Right kidney (tissue), 1 donor: ENCODE measurements at regions not wholly inside any gene's neighbourhood (a gene's known extent, or its start where the extent isn't known, plus 50 kb on each side); places are given as distances from the start of the nearest gene placed in this dataset.

ENCODE experiments used
- DNase-seq: peaks from one replicate; pipeline ENCODE4 v3.0.0-alpha.2; 2016

DNA sequence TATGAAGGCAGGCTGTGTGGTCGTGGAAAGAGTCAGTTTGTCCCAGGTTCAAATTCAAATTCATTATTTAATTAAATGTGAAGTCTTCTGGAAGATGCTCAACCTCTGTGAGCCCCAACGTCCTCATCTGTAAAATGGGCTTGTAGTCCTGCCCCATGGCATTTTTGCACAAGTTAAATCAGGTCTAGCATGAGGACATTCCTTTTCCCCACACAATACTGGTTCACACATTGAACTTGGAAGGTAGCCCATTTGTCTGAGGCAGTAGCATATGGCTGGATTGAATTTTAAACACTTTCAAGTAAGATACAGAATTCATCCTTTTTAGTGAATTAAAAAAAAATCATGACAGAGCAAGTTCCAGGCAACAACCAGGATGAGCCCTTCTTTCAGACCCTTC is 665.4 kb upstream of the HS6ST1 start:
- no peak for DNase-seq

DNA sequence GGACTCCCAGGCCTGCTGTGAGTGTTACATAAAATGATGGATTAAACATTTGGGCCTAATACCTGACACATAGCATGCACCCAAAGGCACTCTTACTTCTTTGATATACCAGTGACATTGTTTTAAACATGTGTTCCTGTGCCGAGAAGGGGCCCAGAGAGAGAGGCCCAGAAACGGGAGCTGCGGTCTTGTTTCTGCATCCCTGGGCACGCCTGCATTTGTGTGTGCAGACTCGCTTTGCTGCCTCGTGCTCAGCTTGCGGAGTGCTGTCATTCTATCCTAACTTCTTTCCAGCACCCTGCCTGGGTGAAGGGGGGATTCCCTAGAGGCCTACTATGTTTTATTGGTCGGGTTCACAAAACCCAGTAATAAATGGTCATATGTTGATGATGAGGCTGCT is 666.2 kb upstream of the HS6ST1 start:
- no peak for DNase-seq

DNA sequence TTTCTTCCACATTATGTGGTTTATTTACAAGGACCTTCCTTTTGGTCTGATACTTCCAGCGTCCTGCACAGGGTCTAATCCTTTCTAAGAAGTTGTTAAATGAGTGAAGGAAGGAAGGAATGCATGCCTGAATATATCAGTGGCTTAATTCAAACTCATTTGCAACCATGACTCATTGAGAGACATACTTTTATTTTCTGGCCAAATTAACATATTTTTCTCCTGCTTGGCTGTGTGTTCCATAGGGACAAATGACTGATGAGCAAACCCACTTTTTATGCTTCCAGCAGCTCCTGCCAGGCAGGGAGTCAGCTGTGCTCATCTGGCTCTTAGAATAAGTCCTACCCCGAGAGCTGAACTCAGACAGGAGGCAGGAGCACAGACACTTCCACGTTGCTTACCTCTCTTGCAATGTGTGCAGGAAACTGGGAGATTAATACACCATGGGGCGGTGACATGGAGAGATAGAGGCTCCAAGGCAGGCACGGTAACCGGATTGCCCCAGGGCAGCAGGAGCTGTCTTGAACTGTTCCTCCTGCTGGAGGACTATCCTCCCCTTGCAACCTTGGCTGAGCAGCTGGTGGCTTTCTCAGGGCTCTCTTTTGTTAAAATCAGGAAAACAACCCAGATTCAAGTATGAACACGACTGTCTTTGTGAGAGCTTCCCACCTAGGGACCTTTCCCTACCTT is 667.5 kb upstream of the HS6ST1 start:
- no peak for DNase-seq

DNA sequence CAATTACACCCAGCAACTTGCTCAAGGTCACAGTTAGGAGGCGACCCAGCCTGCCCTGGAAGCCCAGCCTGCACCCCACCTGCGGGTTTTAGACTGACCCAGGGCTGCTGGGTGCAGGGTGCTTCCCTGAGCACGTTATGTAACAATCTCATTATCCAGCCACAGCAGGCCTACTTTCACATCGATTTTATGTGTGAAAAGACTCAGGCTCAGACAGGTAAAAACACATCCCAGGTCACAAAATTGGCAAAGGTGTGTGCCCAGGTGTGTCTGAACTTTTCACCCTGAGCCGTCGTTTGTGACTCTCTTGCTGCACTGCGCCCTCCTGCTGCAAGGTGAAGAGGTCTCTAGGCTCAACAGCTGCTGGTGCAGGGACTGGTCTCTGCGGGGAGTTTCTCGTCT is 668.2 kb upstream of the HS6ST1 start:
- no peak for DNase-seq

DNA sequence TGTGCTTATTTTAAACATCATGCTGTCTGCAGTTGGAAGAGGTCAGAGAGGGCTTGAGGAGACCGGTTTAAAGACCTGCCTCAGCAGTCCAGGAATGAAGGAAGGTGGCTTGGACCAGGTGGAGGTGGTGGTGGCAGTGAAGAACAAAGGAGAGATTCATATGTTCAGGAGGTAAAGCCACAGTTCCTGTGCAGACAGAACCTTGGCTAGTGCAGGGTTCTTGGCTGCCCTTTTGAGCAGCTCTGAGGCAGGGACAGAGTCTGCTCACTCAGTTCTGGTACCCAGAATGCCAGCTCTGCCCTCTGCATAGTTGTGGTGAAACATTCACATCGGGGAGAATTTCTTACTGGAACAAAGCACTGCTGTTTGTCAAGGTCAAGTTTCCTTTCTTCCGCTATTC is 669.7 kb upstream of the HS6ST1 start:
- DNase-seq: no peak

DNA sequence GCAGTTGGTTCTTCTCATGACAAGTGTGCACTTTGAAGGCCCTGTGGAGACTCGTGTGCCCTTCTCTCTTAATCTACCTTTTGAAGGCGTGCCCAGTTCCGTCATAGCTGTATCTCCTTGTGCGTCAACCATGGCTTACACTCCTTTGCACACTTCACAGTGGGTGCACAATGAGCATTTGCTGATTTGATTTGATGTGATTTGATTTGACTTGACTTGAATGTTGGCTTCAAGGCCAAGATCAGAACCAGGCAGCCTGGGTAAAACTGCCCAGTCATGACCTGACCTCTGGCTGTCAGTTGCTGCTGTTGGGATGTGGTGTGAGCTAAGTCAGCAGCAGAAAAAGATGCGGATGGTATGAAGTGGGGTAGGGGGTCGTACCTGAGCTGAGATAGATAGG is 670.3 kb upstream of the HS6ST1 start:
- no peak for DNase-seq

DNA sequence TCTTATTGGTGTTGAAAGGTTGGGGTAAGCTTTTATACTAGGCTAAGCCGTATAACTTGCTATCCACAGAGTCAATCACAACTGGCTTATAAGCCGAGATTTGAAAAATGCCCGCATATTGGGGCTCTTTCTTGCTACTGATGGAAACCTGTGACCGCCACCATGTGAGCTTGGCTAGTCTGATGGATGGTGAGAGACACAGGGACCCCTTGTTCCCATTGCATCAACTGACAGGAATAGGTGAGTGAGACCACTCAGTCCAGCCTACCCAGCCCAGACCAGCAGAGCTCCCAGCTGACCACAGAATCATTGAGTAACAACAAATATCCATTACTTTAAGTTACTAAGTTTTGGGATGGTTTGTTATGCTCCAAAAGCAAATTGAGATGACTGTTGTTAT is 676.4 kb upstream of the HS6ST1 start:
- DNase-seq: no peak

DNA sequence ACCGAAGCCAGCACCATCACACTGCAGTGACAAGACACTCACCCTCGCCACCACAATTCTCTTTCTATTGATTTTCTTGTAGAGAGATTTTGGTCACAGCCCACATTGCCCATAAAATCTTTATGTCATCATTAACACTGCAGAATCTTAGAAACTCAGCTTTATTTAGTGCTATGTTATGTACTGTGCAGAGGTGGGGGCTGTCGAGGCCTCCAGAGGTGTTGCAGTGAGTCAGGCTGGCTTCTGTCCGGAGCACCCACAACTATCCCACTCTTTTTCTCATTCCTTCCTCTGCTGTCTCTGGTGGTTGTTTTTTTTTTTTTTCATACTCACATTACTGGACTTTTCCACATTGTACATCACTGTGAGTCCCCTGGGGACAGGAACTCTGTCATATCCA is 677.4 kb upstream of the HS6ST1 start:
- no peak for DNase-seq

DNA sequence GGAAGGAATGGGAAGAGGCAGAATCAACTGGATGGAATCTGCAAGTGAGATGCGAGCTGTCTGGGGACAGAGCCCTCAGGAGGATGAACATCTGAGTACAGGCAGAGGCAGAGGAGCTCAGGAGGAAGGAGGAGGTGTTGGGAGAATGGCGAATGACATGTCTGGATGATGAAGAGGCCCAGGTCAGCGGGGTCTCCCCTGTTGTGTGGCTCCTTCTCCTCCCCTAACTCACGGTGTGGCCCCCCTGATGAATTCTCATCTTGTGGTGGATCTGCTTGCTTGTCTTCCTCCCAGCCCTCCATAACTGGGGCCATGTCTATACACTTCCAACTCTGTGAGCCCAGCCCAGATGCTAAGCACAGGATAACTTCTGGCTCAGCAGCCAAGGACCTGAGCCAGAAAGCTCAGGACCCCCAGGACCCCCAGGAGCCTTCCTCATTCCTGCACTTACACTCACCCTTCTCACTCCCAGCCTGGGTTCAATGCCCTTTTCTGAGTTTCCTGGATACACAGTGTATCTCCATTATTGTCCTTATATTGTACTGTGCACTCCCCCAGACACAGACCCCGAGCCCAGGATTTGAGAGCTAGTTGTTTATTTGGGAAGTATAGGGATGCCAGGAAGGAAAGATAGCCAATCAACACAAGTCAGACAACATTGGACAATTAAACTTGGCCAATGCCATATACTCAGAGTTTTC is 678.6 kb upstream of the HS6ST1 start:
- DNase-seq: no peak

DNA sequence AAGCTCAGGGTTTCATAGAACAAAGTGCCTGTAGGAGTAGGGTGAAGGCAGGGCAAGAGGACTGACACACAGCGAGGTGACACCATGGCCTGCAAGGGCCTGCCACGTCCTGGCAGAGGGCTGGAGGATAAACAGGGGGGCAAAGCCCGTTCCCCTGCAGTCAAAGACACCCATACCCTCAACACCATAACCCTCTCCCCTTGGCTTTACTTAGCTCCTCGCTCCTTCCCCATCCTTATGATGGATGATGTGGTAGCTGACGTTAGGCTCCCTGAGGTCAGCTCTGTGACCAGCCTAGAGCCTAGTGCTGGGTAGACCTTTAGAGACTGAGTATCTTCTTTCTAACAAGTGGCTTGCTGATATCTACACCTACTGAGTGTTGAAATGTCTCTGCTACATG is 683.3 kb upstream of the HS6ST1 start:
- no peak for DNase-seq

DNA sequence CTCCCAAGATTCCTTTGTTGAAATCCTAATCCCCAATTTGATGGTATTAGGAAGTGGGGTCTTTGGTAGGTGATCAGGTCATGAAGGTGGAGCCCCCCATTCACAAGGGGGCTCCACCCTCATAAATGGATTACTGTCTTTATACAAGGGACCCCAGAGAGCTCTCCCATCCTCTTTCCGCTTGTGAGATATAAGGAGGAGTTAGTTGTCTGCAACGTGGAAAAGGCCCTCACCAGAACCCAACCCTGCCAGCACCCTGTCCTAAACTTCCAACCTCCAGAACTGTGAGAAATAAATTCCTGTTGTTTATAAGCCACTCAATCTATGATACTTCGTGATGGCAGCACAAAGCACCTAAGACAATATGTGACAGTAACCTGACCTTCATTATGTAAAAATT is 684.1 kb upstream of the HS6ST1 start:
- no peak for DNase-seq

DNA sequence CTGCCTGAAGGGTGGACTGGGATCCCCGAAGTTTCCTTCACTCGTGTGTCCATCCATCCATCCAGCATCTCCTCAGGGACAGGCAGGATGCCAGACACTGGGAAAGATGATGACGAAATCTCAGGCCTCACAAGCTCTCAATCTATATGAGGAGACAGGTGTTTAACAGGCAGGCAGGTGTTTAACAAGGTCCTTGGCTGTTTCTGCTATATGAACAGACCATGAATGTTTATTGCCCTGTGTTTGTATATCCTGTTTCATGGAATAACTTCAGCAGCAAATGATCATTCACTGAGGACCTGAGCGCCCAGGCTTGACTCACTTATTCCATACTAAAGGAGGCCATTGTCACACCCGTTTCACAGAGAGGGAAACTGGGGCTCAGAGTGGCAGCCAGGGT is 685.8 kb upstream of the HS6ST1 start:
- no peak for DNase-seq

DNA sequence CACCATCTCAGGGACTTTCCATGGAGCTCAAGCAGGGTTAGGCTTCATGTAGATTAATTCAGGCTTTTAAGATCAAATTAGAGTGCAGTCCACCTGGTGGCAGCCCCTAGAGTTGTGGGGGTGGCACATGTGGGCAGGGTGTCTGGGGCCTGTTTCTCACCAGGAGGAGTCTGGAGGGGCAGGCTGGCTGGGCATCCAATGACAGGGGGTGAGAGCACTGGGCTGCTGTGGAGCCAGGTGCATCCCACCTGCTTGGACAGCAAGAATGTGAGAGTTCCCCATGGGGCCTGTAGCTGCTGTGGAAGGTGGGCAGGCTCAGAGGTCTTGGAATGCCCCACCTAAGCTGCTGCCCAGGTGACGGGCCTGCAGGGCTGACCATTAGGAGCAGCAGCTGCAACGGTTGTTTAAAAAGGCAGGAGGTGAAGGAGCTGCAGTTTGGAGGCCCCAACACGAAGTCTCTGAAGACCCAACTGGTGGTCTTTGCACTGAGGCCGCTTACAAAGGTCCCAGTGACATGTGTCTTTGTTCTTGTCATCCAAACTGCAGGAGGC is 686.3 kb upstream of the HS6ST1 start:
- no peak for DNase-seq

DNA sequence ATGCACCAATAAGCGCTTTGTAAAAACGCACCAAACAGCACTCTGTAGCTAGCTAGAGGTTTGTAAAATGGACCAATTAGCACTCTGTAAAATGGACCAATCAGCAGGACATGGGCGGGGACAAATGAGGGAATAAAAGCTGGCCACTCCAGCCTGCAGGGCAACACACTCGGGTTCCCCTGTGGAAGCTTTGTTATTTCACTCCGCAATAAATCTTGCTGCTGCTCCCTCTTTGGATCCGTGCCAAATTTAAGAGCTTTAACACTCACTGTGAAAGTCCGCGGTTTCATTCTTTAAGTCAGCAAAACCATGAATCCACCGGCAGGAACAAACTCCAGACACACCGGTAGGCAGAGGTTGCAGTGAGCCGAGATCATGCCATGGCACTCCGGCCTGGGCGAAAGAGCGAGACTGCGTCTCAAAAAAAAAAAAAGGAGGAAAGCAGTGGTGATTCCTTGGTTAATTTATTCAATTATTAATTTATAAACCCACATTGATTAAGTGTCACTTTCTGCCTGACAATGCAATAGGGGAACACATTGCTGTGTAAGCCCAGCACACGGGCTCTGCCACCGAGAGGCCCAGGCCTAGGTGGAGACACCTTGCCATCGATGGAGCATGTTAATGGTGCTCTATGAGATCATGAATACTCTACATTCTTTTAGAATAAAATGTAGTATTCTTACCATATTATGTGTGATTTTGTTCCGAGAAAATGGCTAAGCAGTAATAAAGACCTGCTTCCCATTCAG is 687.6 kb upstream of the HS6ST1 start:
- peak; percentile 10 for DNase-seq

DNA sequence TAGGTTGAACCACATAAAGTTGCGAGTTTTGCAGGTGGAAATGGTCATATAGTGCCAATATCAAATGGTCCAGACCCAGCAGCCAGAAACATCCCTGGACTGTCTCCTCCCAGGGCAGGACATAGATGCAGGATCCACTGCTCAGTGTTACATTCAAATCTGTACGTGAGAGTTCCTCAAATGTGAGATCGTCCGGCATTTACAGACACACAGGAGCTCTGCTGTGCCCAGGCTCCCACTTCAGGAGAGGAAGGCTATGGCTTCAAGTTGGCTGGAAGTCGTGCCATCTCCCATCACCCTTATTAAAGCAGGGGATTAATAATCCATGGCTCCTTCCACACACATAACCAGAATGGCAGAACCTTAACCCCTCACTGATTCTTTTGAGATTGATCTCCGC is 688.2 kb upstream of the HS6ST1 start:
- no peak for DNase-seq

DNA sequence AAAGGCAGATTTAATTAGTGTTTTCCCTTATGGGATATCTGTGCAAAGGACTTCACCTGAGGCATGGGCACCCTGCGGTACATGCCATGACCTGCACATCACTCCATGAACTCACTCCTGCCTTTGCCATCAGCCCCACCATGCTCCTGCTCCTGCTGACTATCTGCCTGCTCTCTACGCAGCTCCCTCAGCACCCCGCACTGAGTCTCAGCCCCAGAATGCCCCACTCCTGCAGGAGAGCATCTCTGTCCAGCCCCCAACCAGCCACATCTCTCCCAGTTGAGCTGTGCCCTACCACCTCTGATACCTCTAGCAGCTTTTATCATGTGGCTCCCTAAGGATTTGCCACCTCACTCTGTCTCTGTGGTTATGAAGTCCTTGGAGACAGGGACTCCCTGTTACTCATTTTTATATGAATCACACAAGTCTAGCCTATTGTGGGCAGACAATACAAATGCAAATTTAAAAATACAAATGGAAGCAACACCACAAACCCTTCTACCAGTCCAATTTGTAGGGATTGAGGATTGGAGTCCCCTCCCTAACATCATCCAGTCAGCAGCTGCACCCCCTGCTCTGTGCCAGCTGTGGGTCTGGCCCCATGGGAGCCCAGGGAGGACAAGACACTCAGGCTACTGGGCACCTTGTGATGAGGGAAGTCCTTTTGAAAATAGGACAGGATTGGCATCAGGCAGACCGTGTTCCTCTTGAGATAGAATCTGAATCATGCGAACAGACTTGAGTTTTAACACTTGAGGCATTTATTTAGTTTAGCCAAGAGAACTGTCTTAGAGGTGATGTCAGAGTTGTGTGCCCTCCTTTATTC is 689.6 kb upstream of the HS6ST1 start:
- no peak for DNase-seq

DNA sequence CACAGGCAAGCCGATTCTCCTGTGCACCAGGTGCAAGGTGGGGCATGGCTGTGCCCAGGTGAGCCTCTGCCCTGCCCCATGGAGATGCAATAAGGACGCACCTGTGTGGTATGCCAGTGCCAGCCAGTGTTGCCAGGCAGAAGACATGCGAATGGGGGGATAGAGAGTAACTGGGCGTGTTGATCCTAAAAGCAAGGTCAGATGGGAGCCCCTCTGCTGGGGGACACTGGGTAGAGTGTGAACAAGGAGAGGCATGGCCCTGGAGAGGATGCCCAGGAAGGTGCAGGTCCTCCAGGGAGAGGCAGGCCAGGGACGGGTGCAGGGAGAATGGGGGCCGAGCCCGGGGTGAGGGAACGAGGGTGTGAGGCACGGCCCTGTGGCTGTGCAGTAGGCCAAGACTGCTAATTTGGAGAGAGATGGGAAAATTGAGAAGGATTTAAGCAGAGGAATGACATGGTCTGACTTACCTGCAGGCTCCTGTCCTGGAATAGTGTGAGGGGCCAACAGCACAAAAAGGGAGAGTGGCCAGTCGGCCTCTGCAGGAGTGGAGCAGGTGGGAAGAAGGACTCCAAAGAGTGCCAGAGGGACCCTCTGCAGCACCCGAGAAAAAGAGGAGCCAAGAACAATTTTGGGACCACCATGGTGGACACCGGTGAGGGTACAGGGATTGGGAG is 690.4 kb upstream of the HS6ST1 start:
- no peak for DNase-seq

DNA sequence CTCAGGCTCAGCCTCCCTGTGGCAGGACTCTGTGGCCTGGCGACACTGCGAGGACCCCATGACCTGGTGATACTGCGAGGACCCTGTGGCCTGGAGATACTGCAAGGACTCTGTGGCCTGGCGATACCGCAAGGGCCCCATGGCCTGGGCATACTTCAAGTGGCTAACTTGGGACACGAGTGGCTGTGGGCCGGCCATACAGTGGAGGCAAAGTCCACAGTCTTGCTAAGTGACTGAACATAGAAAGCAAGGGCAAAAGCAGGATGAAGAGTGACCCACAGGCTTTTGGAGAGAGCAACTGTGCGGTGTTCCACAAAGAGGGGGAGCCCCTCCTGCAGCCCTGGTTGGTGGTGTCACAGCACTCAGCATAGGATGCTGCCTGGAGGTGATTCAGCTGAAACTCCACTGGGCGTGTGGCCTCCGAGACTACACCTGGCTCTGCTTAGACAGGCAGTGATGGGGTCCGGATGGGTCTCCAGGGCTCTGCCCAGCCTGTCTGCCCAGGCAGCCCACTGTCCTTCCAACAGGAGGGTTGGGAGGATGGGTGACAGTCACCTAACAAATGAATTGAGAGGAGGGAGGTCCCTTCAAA is 691.0 kb upstream of the HS6ST1 start:
- DNase-seq: no peak

DNA sequence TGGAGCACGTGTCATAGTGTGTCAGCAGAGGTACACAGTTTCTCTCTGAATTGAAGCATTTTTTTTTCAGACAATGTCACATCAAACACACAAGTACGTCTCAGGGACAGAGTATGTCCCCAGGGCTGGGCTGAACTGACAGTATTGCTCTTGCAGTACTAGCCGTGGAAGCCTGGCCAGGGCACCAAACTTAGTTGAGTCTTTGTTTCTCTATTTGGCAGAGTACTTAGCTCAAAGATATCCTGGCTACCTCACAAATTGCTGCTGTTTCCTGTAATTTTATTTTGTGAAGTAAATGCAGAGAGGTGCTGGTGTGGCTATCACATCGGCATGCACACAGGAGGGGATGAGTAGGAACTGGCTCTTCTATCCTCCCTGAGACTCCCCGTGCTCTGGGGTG is 691.6 kb upstream of the HS6ST1 start:
- no peak for DNase-seq

DNA sequence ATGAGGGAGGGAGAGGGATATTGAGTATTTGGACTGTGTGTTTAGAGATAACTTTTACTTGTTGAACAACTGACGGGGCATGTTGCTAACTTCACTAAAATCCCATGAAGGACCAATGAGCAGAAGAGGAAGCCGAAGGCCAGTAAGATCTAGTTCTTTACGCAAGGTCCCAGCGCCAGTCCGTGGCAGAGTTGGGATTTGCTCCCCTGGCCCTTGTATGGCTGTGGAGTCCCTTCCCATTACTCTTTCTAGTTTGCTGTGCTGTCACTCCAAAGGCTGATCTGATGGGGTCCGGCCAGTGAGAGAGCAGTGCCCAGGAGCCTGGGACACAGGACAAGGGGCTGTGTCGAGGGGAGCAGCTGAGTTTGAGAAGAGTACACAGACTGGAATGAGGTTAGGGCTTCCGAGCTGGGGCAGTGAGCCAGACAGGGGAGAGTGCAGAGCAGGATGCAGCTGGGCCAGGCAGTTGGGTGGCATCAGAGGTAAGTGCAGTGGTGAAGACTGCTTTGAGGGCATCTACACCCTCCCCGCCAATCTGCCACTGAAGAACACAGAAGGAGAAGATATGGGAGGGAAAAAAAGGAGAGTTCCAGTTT is 692.9 kb upstream of the HS6ST1 start:
- DNase-seq: no peak

DNA sequence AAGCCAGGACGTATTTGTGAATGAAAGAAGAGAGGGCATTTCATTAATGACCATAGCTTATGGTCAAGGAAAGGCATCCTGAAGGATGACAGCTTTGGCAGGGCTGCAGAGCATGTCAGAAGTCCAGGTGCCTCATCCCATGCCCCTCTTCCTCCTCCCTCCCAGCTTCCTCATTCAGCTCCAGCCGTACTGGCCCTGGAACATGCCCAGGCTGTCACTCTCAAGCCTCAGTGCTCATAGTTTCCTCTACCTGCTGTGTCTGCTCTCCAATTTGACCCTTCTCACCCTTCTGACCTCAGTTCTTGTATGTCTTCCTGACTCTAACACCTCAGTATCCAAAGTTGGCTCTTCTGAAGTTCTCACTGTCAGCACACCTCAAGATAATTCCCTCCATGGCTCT is 695.8 kb upstream of the HS6ST1 start:
- DNase-seq: no peak
